HG02938 (cell line): ENCODE measurements at regions not wholly inside any gene's neighbourhood (a gene's known extent, or its start where the extent isn't known, plus 50 kb on each side); places are given as distances from the start of the nearest gene placed in this dataset.
"Not testable (repeated sequence)": the region's sequence is repeated elsewhere in the genome, so short reads cannot be mapped to it uniquely, and the experiment has no call there.

Source experiments
- ATAC-seq: cut with Tn5 transposase; IDR thresholded peaks from one replicate; pipeline ENCODE4 v1.9.1; 2021; ENCODE audit warnings: mild to moderate bottlenecking, moderate library complexity; ENCODE audit not compliant: unreplicated experiment

DNA sequence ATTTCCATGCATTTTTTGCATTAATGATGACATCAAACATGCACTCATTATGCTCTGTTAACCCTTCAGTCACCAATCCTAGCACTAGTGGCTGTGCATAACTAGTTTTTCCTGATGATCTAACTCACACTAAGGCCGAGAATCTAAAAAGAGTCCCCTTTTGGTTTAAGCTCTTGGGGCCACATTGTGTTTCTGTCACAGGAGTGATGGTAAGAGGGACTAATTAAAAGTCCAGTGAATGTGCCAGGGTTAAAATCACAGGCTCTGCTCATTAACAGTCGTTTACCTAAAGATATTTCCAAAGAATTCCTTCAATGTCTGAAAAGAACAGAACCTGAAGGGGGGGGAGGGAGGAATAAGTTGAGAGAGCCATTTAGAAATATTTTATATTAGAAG is 359.0 kb upstream of the ANKRD30A start:
- ATAC-seq: no peak

- ATAC-seq: no peak
Measured at GRCh38 chr10:36765782-36766414, 359.5 kb upstream of the ANKRD30A start.

DNA sequence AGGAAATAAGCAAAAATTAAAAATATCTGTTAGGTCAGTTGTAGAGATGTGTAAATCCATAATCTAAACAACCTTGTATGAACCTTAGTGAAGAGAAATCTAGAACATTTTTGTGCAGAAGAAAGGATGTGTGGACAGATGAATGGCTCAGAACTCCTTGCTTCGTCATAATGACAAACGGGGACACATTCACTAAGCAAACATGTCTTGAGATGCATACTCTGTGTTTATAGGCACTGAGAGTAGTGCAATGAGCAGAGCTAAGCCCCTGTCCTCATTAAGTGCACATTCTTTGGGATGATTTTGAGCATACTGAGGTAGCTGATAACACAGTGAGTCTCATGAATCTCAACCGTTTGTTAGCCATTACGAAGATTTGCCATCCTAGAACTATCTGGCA is 360.6 kb upstream of the ANKRD30A start:
- ATAC-seq: no peak

DNA sequence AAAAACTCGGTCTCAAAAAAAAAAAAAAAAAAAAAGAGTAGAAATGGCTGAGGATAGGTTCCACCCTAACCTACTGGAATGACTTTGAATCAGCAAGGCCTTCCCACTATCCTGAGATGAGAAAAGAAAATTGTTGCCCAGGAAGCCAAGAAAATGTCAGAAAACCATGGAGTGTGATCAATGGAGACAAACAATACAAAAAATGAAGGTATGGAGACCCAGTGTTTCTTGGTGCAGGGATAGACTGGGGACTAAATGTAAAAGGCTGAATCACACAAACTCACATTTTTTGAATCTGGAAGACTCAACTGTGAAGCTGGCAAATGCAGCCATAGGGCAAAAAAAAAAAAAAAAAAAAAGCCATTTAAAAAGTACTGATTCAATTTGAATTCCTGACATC is 364.3 kb upstream of the ANKRD30A start:
- ATAC-seq: no peak

DNA sequence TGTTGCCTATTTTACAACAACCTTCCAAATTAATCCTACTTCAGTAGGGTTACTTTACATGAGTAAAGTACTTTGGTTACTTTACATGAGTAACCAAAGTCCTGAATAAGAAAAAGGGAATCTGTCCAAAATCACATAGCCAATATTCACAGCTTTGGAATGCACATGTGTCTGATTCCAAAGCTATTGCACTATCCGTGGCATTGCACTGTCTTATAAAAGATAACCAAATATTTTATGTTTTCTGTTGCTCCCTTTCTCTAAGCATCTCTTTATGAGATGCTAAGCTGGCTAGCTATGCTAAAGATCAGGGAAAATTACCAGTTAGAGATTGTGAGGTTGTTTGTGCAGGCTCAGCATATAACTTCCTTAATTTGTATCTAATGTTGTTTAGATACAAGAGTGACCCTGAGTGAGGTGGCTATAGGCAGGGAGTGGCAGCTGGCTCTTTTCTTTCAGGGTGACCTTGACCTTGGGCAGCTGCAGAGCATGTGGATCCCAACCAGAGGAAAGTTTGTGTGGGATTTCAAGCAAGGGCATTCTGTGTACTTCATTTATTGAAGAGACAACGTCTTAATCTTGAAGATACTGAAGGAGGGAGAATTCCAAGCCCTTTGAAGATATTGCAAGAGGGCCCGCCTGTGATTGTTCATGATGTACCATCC is 366.1 kb upstream of the ANKRD30A start:
- no peak for ATAC-seq

- ATAC-seq: no peak
Measured at GRCh38 chr10:36748128-36748871, 377.1 kb upstream of the ANKRD30A start.

- no peak for ATAC-seq
Measured at GRCh38 chr10:36739884-36740445, 385.4 kb upstream of the ANKRD30A start.

GRCh38 chr10:36738738-36739431 is 386.5 kb upstream of the ANKRD30A start:
- no peak for ATAC-seq

GRCh38 chr10:36736311-36736710 is 389.1 kb upstream of the ANKRD30A start:
- no peak for ATAC-seq

GRCh38 chr10:36734590-36734989 is 390.8 kb upstream of the ANKRD30A start:
- ATAC-seq: not testable (repeated sequence)

GRCh38 chr10:36730316-36730715 is 395.1 kb upstream of the ANKRD30A start:
- no peak for ATAC-seq

- no peak for ATAC-seq
Measured at GRCh38 chr10:36728626-36729025, 396.8 kb upstream of the ANKRD30A start.

- no peak for ATAC-seq
Measured at GRCh38 chr10:36725581-36726520, 399.5 kb upstream of the ANKRD30A start.

- ATAC-seq: no peak
Measured at GRCh38 chr10:36722777-36723176, 402.6 kb upstream of the ANKRD30A start.

GRCh38 chr10:36721871-36722270 is 403.5 kb upstream of the ANKRD30A start:
- ATAC-seq: no peak

DNA sequence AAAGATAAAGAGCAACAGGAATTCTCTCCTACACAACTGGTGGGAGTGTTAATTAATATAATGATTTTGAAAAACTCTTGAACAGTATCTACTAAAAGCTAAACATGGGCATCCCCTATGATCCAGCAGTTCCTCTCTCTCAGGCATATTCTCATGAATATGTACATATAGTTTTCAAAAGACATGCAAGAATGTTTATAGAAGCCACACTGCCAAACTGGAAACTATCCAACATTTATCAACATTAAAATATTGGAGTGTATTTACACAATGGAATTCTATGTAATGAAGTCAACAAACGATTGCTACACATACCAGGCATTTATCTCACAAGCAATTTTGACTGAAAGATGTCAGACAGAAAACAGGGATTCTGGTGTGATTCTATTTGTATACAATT is 404.5 kb upstream of the ANKRD30A start:
- no peak for ATAC-seq

- ATAC-seq: no peak
Measured at GRCh38 chr10:36717118-36717517, 408.3 kb upstream of the ANKRD30A start.

GRCh38 chr10:36716291-36716690 is 409.1 kb upstream of the ANKRD30A start:
- ATAC-seq: no peak

GRCh38 chr10:36712695-36713094 is 412.7 kb upstream of the ANKRD30A start:
- no peak for ATAC-seq

DNA sequence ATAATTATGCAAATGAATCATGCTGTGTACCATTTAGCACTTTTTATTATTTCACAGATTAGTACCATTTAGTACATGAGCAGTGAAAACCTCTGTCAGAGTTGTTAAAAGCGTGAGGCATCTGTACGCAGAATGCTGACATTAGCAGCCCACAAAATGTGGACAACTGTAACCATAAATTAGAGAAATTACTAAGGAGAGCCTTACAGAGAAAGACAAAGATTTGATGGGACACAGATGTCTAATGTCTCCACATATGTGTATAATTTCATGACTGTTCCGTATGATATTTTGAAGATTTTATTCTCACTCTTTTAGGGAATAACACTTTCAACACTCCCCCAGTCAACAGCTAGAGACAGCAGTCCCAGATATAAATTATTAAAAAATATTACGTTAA is 414.0 kb upstream of the ANKRD30A start:
- no peak for ATAC-seq
